ENCODE measurements at regions not wholly inside any gene's neighbourhood (a gene's known extent, or its start where the extent isn't known, plus 50 kb on each side); places are given as distances from the start of the nearest gene placed in this dataset.

- no peak for DNase-seq (ENCODE audit: extremely low spot score)
- ChIA-PET POLR2A (no interaction called here), CTCF (no interaction called here)
- no peak for TF ChIP-seq CTCF (IDR thresholded peaks at IDR 0.05; ENCODE audit: control extremely low read depth, extremely low read depth, low read depth, missing control alignments)
Observed at GRCh38 chr3:120838441-120839091, 69.4 kb upstream of the STXBP5L start.

GRCh38 chr3:120839120-120839519 lies 68.9 kb upstream of the STXBP5L start:
- POLR2A ChIA-PET: no interaction called here
- CTCF ChIA-PET: no interaction called here
- TF ChIP-seq CTCF (IDR thresholded peaks at IDR 0.05; ENCODE audit: control extremely low read depth, extremely low read depth, low read depth, missing control alignments): no peak
- DNase-seq (ENCODE audit: extremely low spot score): no peak

- CTCF ChIA-PET: no interaction called here
- no peak for TF ChIP-seq CTCF (IDR thresholded peaks at IDR 0.05; ENCODE audit: control extremely low read depth, extremely low read depth, low read depth, missing control alignments)
- DNase-seq (ENCODE audit: extremely low spot score): no peak
- POLR2A ChIA-PET: no interaction called here
Observed at GRCh38 chr3:120841264-120841663, 66.7 kb upstream of the STXBP5L start.

GRCh38 chr3:120846073-120846472 lies 61.9 kb upstream of the STXBP5L start:
- DNase-seq (ENCODE audit: extremely low spot score): no peak
- TF ChIP-seq CTCF (IDR thresholded peaks at IDR 0.05; ENCODE audit: control extremely low read depth, extremely low read depth, low read depth, missing control alignments): no peak
- POLR2A ChIA-PET: no interaction called here
- CTCF ChIA-PET: no interaction called here

- CTCF ChIA-PET: interaction anchor here (0.9 to 2.0 kb wide), 2 partner anchors 9 to 23 kb away, joined by 3 to 4 read pairs; no protein-coding TSS in a partner anchor
- POLR2A ChIA-PET: no interaction called here
- no peak for TF ChIP-seq CTCF (IDR thresholded peaks at IDR 0.05; ENCODE audit: control extremely low read depth, extremely low read depth, low read depth, missing control alignments)
- no peak for DNase-seq (ENCODE audit: extremely low spot score)
Observed at GRCh38 chr3:120848503-120848902, 59.5 kb upstream of the STXBP5L start.

GRCh38 chr3:120850381-120851295 lies 57.4 kb upstream of the STXBP5L start:
- DNase-seq (ENCODE audit: extremely low spot score): no peak
- CTCF ChIA-PET: no interaction called here
- POLR2A ChIA-PET: no interaction called here
- TF ChIP-seq CTCF (IDR thresholded peaks at IDR 0.05; ENCODE audit: control extremely low read depth, extremely low read depth, low read depth, missing control alignments): no peak
